ENCODE measurements at regions not wholly inside any gene's neighbourhood (a gene's known extent, or its start where the extent isn't known, plus 50 kb on each side); places are given as distances from the start of the nearest gene placed in this dataset.

GRCh38 chr14:105880616-105881015, 354.2 kb downstream of the TMEM121 start:
- TF ChIP-seq CTCF (IDR thresholded peaks at IDR 0.05), result no peak
- no peak for TF ChIP-seq POLR2AphosphoS5 (IDR thresholded peaks at IDR 0.05)
